GM21360 (cell line): ENCODE measurements at regions not wholly inside any gene's neighbourhood (a gene's known extent, or its start where the extent isn't known, plus 50 kb on each side); places are given as distances from the start of the nearest gene placed in this dataset.

Source experiments
- ATAC-seq: cut with Tn5 transposase; IDR thresholded peaks from one replicate; pipeline ENCODE4 v1.9.1; 2021; ENCODE audit warnings: mild to moderate bottlenecking, moderate library complexity; ENCODE audit not compliant: unreplicated experiment

GRCh38 chr1:38128511-38128910 lies 81.9 kb upstream of the POU3F1 start:
- ATAC-seq: no peak

GRCh38 chr1:38127428-38127827 lies 80.8 kb upstream of the POU3F1 start:
- no peak for ATAC-seq

GRCh38 chr1:38126970-38127369 lies 80.4 kb upstream of the POU3F1 start:
- ATAC-seq: no peak

- no peak for ATAC-seq
These were observed 79.4 kb upstream of the POU3F1 start for GRCh38 chr1:38125837-38126520.

GRCh38 chr1:38125016-38125415 lies 78.4 kb upstream of the POU3F1 start:
- no peak for ATAC-seq

GRCh38 chr1:38123356-38124135 lies 77.0 kb upstream of the POU3F1 start:
- no peak for ATAC-seq

GRCh38 chr1:38121231-38121680 lies 74.7 kb upstream of the POU3F1 start:
- no peak for ATAC-seq

- ATAC-seq: no peak
These were observed 74.1 kb upstream of the POU3F1 start for GRCh38 chr1:38120552-38121230.

- ATAC-seq: no peak
These were observed 72.4 kb upstream of the POU3F1 start for GRCh38 chr1:38118976-38119375.

GRCh38 chr1:38117444-38117887 lies 70.9 kb upstream of the POU3F1 start:
- ATAC-seq: no peak

GRCh38 chr1:38115682-38116202 lies 69.1 kb upstream of the POU3F1 start:
- no peak for ATAC-seq

- ATAC-seq: no peak
These were observed 68.6 kb upstream of the POU3F1 start for GRCh38 chr1:38115226-38115625.

- ATAC-seq: no peak
These were observed 67.8 kb upstream of the POU3F1 start for GRCh38 chr1:38114241-38115026.

- ATAC-seq: no peak
These were observed 66.6 kb upstream of the POU3F1 start for GRCh38 chr1:38113159-38113666.

GRCh38 chr1:38111589-38111988 lies 65.0 kb upstream of the POU3F1 start:
- no peak for ATAC-seq

GRCh38 chr1:38105267-38105666 lies 58.7 kb upstream of the POU3F1 start:
- ATAC-seq: no peak

- ATAC-seq: no peak
These were observed 56.0 kb upstream of the POU3F1 start for GRCh38 chr1:38102636-38103035.

GRCh38 chr1:38101037-38101785 lies 54.6 kb upstream of the POU3F1 start:
- no peak for ATAC-seq

GRCh38 chr1:38098101-38098847 lies 51.7 kb upstream of the POU3F1 start:
- ATAC-seq: no peak
